H1 (cell line): ENCODE measurements at regions not wholly inside any gene's neighbourhood (a gene's known extent, or its start where the extent isn't known, plus 50 kb on each side); places are given as distances from the start of the nearest gene placed in this dataset.

Experiments used
- CHD1 ChIP-seq: IDR thresholded peaks from 2 replicates; pipeline ENCODE4 v1.6.1; 2012; ENCODE audit warnings: low read depth, low read length, improper control_type of control experiment
- CREB1 ChIP-seq: IDR thresholded peaks from 2 replicates; pipeline ENCODE4 v1.6.1; 2012; ENCODE audit warnings: inconsistent platforms
- EP300 ChIP-seq, 2 experiments: IDR thresholded peaks; 1 replicate in 1 of 2; 2 replicates in 1 of 2; pipeline ENCODE4 v1.6.1; 2011 to 2012; ENCODE audit warnings: low read depth in 2 of 2, low read length in 2 of 2, mild to moderate bottlenecking in 2 of 2, borderline replicate concordance in 1 of 2, inconsistent platforms in 1 of 2, moderate library complexity in 1 of 2
- HDAC2 ChIP-seq, 2 experiments: fragments of 300-600 bp in 1 of 2; sonication (generic) in 1 of 2; IDR thresholded peaks; 2 replicates each; pipeline ENCODE4 v1.6.1; 2011 to 2012; ENCODE audit warnings: low read depth in 2 of 2, low read length in 2 of 2, mild to moderate bottlenecking in 2 of 2, moderate library complexity in 2 of 2, borderline replicate concordance in 1 of 2, inconsistent platforms in 1 of 2
- POU5F1 ChIP-seq: IDR thresholded peaks from 2 replicates; pipeline ENCODE4 v1.6.1; 2011; ENCODE audit warnings: low read depth, mild to moderate bottlenecking, low read length, moderate library complexity
- RAD21 ChIP-seq, 2 experiments: IDR thresholded peaks in 1 of 2; conservative IDR thresholded peaks in 1 of 2; 2 replicates each; pipeline ENCODE4 v1.6.1; 2011; ENCODE audit warnings: low read depth in 2 of 2, low read length in 2 of 2, improper control_type of control experiment in 1 of 2, inconsistent platforms in 1 of 2, mild to moderate bottlenecking in 1 of 2, moderate library complexity in 1 of 2
- RNF2 ChIP-seq: fragments of 200-900, 300-1000 bp; sonication (generic); IDR thresholded peaks from 2 replicates; pipeline ENCODE4 v1.7.1; 2016; ENCODE audit warnings: borderline replicate concordance, low read depth, mild to moderate bottlenecking, antibody characterized with exemption, low read length; ENCODE audit not compliant: poor library complexity, severe bottlenecking; ENCODE audit errors: missing control alignments
- SAP30 ChIP-seq: fragments of 300-600 bp; sonication (generic); IDR thresholded peaks from 2 replicates; pipeline ENCODE4 v1.7.1; 2012; ENCODE audit warnings: low read length, moderate library complexity, mild to moderate bottlenecking, inconsistent platforms; ENCODE audit not compliant: insufficient read depth, insufficient replicate concordance

DNA sequence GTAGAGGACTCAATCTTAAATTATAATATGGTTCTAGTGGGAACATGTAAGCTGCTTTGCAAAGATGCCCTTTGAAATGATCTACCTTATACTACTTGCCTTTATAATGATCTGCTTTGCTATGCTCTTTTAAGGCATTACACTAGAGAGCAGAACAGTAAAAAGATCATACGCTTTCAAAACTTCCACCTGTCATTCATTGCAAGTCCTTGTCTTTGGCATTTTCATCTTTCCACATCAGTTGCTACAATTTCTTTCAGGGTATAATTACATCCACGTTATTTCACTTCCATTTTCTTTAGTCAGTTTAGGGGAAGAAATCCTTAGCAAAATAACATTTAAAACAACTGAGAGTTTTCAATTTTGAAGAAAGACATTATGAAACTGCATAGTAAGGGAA lies 80.3 kb downstream of the ACTBL2 start (continued):
- TF ChIP-seq SAP30: no peak
- no peak for TF ChIP-seq POU5F1
- TF ChIP-seq RAD21 (IDR thresholded peaks at IDR 0.05 in 1 of 2, conservative IDR thresholded peaks at IDR 0.05 in 1 of 2; ENCODE audit: low read depth in 2 of 2, low read length in 2 of 2): no peak
- TF ChIP-seq CHD1: no peak
- TF ChIP-seq EP300 (IDR thresholded peaks at IDR 0.05; ENCODE audit: borderline replicate concordance in 1 of 2, low read depth in 2 of 2, low read length in 2 of 2): no peak
- TF ChIP-seq RNF2: no peak
- no peak for TF ChIP-seq CREB1
- TF ChIP-seq HDAC2 (IDR thresholded peaks at IDR 0.05; ENCODE audit: borderline replicate concordance in 1 of 2, low read depth in 2 of 2, low read length in 2 of 2): no peak
